NCI-H2029 (cell line): ENCODE measurements at regions not wholly inside any gene's neighbourhood (a gene's known extent, or its start where the extent isn't known, plus 50 kb on each side); places are given as distances from the start of the nearest gene placed in this dataset.
"Not testable (repeated sequence)": the region's sequence is repeated elsewhere in the genome, so short reads cannot be mapped to it uniquely, and the experiment has no call there.

Source experiments
- DNase-seq: peaks from one replicate; lab custom pipeline; 2025; lab: John Stamatoyannopoulos, UW

- no peak for DNase-seq
These were observed 289.2 kb downstream of the KLF12 start for GRCh38 chr13:73844986-73845385.

GRCh38 chr13:73842626-73843025 is 291.6 kb downstream of the KLF12 start:
- DNase-seq = no peak

- DNase-seq = no peak
These were observed 292.0 kb downstream of the KLF12 start for GRCh38 chr13:73842184-73842583.

GRCh38 chr13:73837147-73837546 is 297.1 kb downstream of the KLF12 start:
- no peak for DNase-seq

GRCh38 chr13:73835138-73835721 is 299.0 kb downstream of the KLF12 start:
- DNase-seq = peak; percentile 4

GRCh38 chr13:73833325-73834070 is 300.7 kb downstream of the KLF12 start:
- no peak for DNase-seq

GRCh38 chr13:73832825-73833224 is 301.4 kb downstream of the KLF12 start:
- DNase-seq = no peak

GRCh38 chr13:73832128-73832588 is 302.0 kb downstream of the KLF12 start:
- DNase-seq = no peak

- DNase-seq = no peak
These were observed 304.8 kb downstream of the KLF12 start for GRCh38 chr13:73829416-73829815.

- no peak for DNase-seq
These were observed 305.4 kb downstream of the KLF12 start for GRCh38 chr13:73828811-73829210.

GRCh38 chr13:73827434-73827833 is 306.8 kb downstream of the KLF12 start:
- no peak for DNase-seq

GRCh38 chr13:73825143-73825542 is 309.1 kb downstream of the KLF12 start:
- no peak for DNase-seq

GRCh38 chr13:73822668-73823592 is 311.3 kb downstream of the KLF12 start:
- DNase-seq = no peak

- no peak for DNase-seq
These were observed 313.5 kb downstream of the KLF12 start for GRCh38 chr13:73820688-73821087.

GRCh38 chr13:73820285-73820684 is 313.9 kb downstream of the KLF12 start:
- DNase-seq = no peak

GRCh38 chr13:73819711-73820110 is 314.5 kb downstream of the KLF12 start:
- DNase-seq = no peak

- DNase-seq = no peak
These were observed 317.5 kb downstream of the KLF12 start for GRCh38 chr13:73816702-73817101.

GRCh38 chr13:73815796-73816195 is 318.4 kb downstream of the KLF12 start:
- DNase-seq = no peak

GRCh38 chr13:73810647-73811046 is 323.6 kb downstream of the KLF12 start:
- no peak for DNase-seq

- no peak for DNase-seq
These were observed 324.6 kb downstream of the KLF12 start for GRCh38 chr13:73809561-73809960.

- no peak for DNase-seq
These were observed 325.9 kb downstream of the KLF12 start for GRCh38 chr13:73808318-73808717.

GRCh38 chr13:73805326-73805958 is 328.8 kb downstream of the KLF12 start:
- DNase-seq = not testable (repeated sequence)
